Uterus (tissue), 3 donors: ENCODE measurements at regions not wholly inside any gene's neighbourhood (a gene's known extent, or its start where the extent isn't known, plus 50 kb on each side); places are given as distances from the start of the nearest gene placed in this dataset.

Experiments
- DNase-seq, 2 donors: peaks; one replicate each; pipeline ENCODE4 v3.0.0-alpha.2; 2019 to 2020
- H3K27ac ChIP-seq, 2 donors: fragments of 200-600 bp; sonication (generic); 1 replicate in 1 of 2; 2 replicates in 1 of 2; pipeline ENCODE4 v1.5.1; 2016 to 2018
- H3K27me3 ChIP-seq, 2 donors: fragments of 200-600 bp; sonication (generic); one replicate each; pipeline ENCODE4 v1.5.1; 2018 to 2019; ENCODE audit warnings: control low read depth in 1 of 2
- H3K36me3 ChIP-seq, 2 donors: fragments of 200-600 bp; sonication (generic); one replicate each; pipeline ENCODE4 v1.5.1; 2019; ENCODE audit warnings: control low read depth in 1 of 2
- H3K4me1 ChIP-seq, 2 donors: fragments of 200-600 bp; sonication (generic); one replicate each; pipeline ENCODE4 v1.5.1; 2018 to 2019; ENCODE audit warnings: control low read depth in 1 of 2
- H3K4me3 ChIP-seq, 2 donors: fragments of 200-600 bp; sonication (generic); 1 replicate in 1 of 2; 2 replicates in 1 of 2; pipeline ENCODE4 v1.5.1; 2018 to 2019; ENCODE audit warnings: mild to moderate bottlenecking in 1 of 2
- H3K9me3 ChIP-seq, 2 donors: fragments of 200-600 bp; sonication (generic); one replicate each; pipeline ENCODE4 v1.5.1; 2019; ENCODE audit warnings: control low read depth in 1 of 2
- POLR2A ChIP-seq, 2 donors: fragments of 450-650 bp; IDR thresholded peaks; one replicate each; pipeline ENCODE4 v1.6.1; 2016; ENCODE audit warnings: antibody characterized with exemption in 2 of 2, mild to moderate bottlenecking in 1 of 2, moderate library complexity in 1 of 2
- intact Hi-C: fragments of 100-400 bp; cut with DNase I; formaldehyde crosslinking; loops from one replicate; pipeline ENCODE4 v1.15.1; 2023; ENCODE audit warnings: low total_unique reads
- TF ChIP-seq, protein P1 (sequence below), 4 experiments: fragments of 200-600 bp in 2 of 4; fragments of 450-650 bp in 2 of 4; sonication (generic) in 2 of 4; IDR thresholded peaks; one replicate each; pipeline ENCODE4 v1.5.1; 2016 to 2019; ENCODE audit warnings: antibody characterized with exemption in 4 of 4, mild to moderate bottlenecking in 2 of 4, moderate library complexity in 1 of 4
- donor health status: DM: yes; HTN: yes; CAD: no.

DNA sequence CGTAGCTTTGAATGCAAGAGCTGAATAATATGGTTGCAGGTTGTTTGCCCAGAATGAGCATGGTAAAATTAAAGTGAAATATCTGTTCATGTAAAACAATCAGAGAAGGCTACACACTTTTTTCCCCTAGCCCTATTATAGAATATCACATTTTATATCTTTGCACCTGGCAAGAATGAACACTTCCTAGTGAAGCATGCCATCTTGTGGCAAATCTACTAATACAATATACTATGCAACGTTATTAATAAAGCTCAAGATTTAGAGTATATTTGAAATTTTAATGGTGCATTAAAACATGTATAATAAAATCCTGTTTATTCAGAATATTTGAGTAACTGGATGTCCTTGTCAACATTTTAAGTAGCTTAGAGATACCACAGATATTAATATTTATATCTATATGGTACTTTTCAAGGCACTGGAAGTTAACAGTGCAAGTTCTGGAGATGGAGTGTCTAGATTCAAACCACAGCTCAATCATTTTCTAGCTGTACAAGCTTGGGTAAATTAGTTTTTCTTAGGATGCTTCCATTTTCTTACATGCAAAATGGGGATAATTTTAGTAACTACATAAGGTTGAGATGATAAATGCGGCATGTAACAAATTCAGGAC, 643.1 kb upstream of the SEMA3D start:
- no peak overlapping the region for H3K27ac ChIP-seq
- H3K4me1 ChIP-seq, result no peaks in the 10 kb centered on the region
- H3K27me3 ChIP-seq, result no peaks in the 10 kb centered on the region
- TF ChIP-seq, protein P1, sequence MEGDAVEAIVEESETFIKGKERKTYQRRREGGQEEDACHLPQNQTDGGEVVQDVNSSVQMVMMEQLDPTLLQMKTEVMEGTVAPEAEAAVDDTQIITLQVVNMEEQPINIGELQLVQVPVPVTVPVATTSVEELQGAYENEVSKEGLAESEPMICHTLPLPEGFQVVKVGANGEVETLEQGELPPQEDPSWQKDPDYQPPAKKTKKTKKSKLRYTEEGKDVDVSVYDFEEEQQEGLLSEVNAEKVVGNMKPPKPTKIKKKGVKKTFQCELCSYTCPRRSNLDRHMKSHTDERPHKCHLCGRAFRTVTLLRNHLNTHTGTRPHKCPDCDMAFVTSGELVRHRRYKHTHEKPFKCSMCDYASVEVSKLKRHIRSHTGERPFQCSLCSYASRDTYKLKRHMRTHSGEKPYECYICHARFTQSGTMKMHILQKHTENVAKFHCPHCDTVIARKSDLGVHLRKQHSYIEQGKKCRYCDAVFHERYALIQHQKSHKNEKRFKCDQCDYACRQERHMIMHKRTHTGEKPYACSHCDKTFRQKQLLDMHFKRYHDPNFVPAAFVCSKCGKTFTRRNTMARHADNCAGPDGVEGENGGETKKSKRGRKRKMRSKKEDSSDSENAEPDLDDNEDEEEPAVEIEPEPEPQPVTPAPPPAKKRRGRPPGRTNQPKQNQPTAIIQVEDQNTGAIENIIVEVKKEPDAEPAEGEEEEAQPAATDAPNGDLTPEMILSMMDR (IDR thresholded peaks at IDR 0.05), result no peak
- no peak for TF ChIP-seq POLR2A (IDR thresholded peaks at IDR 0.05)
- H3K9me3 ChIP-seq, result no peaks in the 10 kb centered on the region
- no peaks in the 10 kb centered on the region for H3K36me3 ChIP-seq
- intact Hi-C loops, result no loop called here
- no peak overlapping the region for H3K4me3 ChIP-seq
- no peak for DNase-seq

DNA sequence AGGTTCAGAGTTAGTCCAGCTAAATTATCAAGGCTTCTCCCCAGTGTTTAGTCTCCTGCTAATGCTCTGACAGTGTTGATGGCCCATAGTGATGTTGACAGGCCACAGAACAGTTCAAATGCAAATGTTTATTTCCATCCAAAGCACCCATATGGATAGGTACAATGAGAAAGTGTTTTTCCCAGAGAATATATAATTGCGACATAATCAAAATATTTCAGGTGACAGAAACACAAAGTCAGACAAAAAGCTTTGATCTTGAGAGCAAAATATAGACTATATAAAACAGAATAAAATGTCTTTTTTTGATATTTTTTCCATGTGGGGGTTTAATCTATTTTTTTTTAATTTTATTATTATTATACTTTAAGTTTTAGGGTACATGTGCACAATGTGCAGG, 642.3 kb upstream of the SEMA3D start:
- TF ChIP-seq, protein P1 (IDR thresholded peaks at IDR 0.05), result no peak
- TF ChIP-seq POLR2A (IDR thresholded peaks at IDR 0.05), result no peak
- Histone ChIP-seq H3K4me1 (no peaks in the 10 kb centered on the region), H3K36me3 (no peaks in the 10 kb centered on the region)

GRCh38 chr7:85828614-85829013, 641.8 kb upstream of the SEMA3D start:
- DNase-seq, result no peak
- no peak overlapping the region for H3K27ac ChIP-seq
- no peak overlapping the region for H3K4me3 ChIP-seq
- H3K27me3 ChIP-seq, result no peaks in the 10 kb centered on the region
- intact Hi-C loops, result no loop called here
- H3K9me3 ChIP-seq, result no peaks in the 10 kb centered on the region
- H3K36me3 ChIP-seq, result no peaks in the 10 kb centered on the region
- no peak for TF ChIP-seq POLR2A (IDR thresholded peaks at IDR 0.05)
- TF ChIP-seq, protein P1 (IDR thresholded peaks at IDR 0.05), result no peak
- no peaks in the 10 kb centered on the region for H3K4me1 ChIP-seq

More for the DNA sequence above, 642.3 kb upstream of the SEMA3D start:
- no peaks in the 10 kb centered on the region for H3K9me3 ChIP-seq
- DNase-seq, result no peak
- H3K27ac ChIP-seq, result no peak overlapping the region
- H3K4me3 ChIP-seq, result no peak overlapping the region
- no peaks in the 10 kb centered on the region for H3K27me3 ChIP-seq
- intact Hi-C loops, result no loop called here

DNA sequence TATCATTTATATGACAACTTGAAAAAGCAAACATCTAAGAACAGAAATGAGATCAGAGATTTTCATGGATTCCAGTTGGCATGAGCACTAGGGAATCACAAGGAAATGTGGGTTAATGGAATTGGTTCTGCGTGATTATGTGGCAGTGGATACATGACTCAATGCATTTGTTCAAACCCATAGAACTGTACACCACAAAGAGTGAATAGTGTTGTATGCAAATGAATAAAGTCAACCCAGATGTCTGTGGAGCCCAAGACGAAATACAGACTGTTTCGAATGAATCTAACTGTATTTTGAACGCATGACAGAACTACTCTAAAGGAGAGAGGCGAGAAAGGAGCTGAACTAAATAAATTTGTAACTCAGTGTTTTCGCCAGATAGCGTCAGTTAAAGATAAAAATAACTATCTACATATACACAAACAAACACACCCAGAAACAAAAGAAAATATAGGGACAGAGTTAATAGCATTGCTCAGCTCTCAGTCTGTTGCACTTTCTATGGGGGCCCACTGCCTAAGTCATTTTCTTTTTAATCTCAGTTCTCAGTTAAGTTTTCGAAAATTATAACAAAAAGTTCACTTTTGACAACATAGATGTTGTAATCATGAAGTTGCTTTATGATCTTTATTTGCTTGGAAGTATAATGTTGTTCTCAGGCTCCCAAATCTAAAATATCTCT, 636.7 kb upstream of the SEMA3D start:
- H3K27me3 ChIP-seq, result no peaks in the 10 kb centered on the region
- no peak for DNase-seq
- H3K36me3 ChIP-seq, result no peaks in the 10 kb centered on the region
- intact Hi-C loops, result no loop called here
- no peaks in the 10 kb centered on the region for H3K4me1 ChIP-seq
- TF ChIP-seq POLR2A (IDR thresholded peaks at IDR 0.05), result no peak
- TF ChIP-seq, protein P1 (IDR thresholded peaks at IDR 0.05), result no peak
- no peak overlapping the region for H3K4me3 ChIP-seq
- no peak overlapping the region for H3K27ac ChIP-seq
- H3K9me3 ChIP-seq, result no peaks in the 10 kb centered on the region

DNA sequence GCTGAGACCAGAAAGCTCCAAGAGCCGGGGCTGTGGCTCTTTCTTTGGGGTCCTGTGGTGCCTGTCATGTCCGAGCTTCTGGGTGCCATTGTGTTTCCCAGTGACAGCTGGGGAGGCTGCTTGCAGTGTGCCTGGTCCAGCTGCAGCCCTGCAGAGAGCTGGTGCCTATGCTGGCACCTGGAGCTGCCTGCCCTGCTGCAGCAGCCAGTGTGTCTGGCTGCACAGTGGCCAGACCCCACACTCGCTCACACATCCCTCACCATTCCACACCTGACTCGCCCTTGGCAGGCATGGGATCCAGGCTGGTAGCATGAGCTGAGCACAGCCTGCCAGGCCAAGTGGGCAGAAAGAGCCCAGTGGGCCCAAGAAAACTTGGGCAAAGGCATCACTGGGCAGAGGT, 635.1 kb upstream of the SEMA3D start:
- no peak for TF ChIP-seq POLR2A (IDR thresholded peaks at IDR 0.05)
- TF ChIP-seq, protein P1 (IDR thresholded peaks at IDR 0.05), result no peak
- Histone ChIP-seq H3K27ac (no peak overlapping the region), H3K27me3 (no peaks in the 10 kb centered on the region), H3K36me3 (no peaks in the 10 kb centered on the region), H3K4me1 (no peaks in the 10 kb centered on the region), H3K4me3 (no peak overlapping the region), H3K9me3 (no peaks in the 10 kb centered on the region)
- intact Hi-C loops, result no loop called here
- DNase-seq, result no peak
